GM13977 (cell line): ENCODE measurements at regions not wholly inside any gene's neighbourhood (a gene's known extent, or its start where the extent isn't known, plus 50 kb on each side); places are given as distances from the start of the nearest gene placed in this dataset.

Experiments
- DNase-seq: peaks from one replicate; pipeline ENCODE4 v3.0.0; 2012; ENCODE audit warnings: low spot score
- in situ Hi-C: fragments of 300-500 bp; cut with MboI; formaldehyde crosslinking; loops from one replicate; pipeline ENCODE4 v1.12.0; 2022; ENCODE audit warnings: low sequenced_read_pairs, low pct_unique_long_range_greater_than_20kb, mixed read lengths, inconsistent platforms; ENCODE audit not compliant: unreplicated experiment
- TF ChIP-seq, protein P1 (sequence below): IDR thresholded peaks from 2 replicates; pipeline ENCODE4 v1.5.1; 2012; ENCODE audit warnings: mild to moderate bottlenecking, control low read depth; ENCODE audit not compliant: insufficient read depth; ENCODE audit errors: extremely low read depth, missing control alignments

- in situ Hi-C loops, result no loop called here
- TF ChIP-seq, protein P1, sequence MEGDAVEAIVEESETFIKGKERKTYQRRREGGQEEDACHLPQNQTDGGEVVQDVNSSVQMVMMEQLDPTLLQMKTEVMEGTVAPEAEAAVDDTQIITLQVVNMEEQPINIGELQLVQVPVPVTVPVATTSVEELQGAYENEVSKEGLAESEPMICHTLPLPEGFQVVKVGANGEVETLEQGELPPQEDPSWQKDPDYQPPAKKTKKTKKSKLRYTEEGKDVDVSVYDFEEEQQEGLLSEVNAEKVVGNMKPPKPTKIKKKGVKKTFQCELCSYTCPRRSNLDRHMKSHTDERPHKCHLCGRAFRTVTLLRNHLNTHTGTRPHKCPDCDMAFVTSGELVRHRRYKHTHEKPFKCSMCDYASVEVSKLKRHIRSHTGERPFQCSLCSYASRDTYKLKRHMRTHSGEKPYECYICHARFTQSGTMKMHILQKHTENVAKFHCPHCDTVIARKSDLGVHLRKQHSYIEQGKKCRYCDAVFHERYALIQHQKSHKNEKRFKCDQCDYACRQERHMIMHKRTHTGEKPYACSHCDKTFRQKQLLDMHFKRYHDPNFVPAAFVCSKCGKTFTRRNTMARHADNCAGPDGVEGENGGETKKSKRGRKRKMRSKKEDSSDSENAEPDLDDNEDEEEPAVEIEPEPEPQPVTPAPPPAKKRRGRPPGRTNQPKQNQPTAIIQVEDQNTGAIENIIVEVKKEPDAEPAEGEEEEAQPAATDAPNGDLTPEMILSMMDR, result no peak
These were observed 86.7 kb downstream of the TMEM18 start for GRCh38 chr2:590214-591175.

GRCh38 chr2:589281-590130 lies 87.7 kb downstream of the TMEM18 start:
- TF ChIP-seq, protein P1, result no peak
- in situ Hi-C loops, result no loop called here
- DNase-seq, result no peak

More at GRCh38 chr2:590214-591175, 86.7 kb downstream of the TMEM18 start:
- DNase-seq, result no peak

GRCh38 chr2:588074-588645 lies 89.0 kb downstream of the TMEM18 start:
- DNase-seq, result no peak
- in situ Hi-C loops, result no loop called here
- TF ChIP-seq, protein P1, result no peak

- DNase-seq, result no peak
- in situ Hi-C loops, result no loop called here
- TF ChIP-seq, protein P1, result no peak
These were observed 89.9 kb downstream of the TMEM18 start for GRCh38 chr2:587087-587960.

GRCh38 chr2:586641-587076 lies 90.5 kb downstream of the TMEM18 start:
- in situ Hi-C loops, result no loop called here
- TF ChIP-seq, protein P1, result no peak
- no peak for DNase-seq
